Kidney capillary endothelial cell (primary cell): ENCODE measurements at regions not wholly inside any gene's neighbourhood (a gene's known extent, or its start where the extent isn't known, plus 50 kb on each side); places are given as distances from the start of the nearest gene placed in this dataset.

Source experiments
- DNase-seq: peaks from one replicate; pipeline ENCODE4 v3.0.0-alpha.2; 2018; ENCODE audit warnings: low spot score

DNA sequence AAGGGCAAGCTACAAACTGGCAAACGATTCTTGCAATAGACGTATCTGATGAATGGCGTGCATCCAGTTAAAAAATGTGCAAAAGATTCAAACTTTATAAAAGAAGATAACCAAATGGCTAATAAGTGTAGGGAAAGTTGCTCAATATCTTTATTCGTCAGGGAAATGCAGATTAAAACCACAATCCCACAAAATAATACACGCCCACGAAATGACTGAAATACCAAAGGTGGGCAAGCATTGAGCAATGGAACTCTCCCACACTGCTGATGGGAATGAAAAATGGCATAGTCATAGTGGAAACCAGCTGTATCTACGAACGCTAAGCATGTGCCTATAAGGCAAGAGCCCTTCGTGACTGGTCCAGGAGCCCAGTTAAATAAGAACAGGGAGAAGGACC, 168.6 kb upstream of the SIX2 start:
- no peak for DNase-seq

DNA sequence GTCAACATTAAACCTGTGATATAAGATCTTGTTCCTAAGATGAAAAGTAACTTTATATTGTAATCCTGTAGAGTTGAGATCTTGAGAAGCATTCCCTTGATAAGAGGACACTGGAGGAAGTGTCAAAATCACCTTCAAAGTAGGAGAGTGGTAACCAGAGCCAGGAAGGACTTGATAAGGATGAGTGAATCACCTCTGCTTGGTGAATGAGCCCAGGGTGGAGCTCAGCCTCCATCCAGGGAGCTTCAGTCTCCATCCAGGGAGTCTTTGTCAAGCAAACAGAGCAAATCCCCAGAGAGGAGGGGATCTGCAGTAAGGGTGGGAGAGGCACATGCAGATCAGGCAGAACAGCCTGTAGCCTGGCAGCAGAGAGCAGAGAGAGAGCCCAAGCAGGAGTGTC, 167.1 kb upstream of the SIX2 start:
- no peak for DNase-seq

GRCh38 chr2:45173513-45173912, 164.3 kb upstream of the SIX2 start:
- DNase-seq, result peak; percentile 53

- DNase-seq, result no peak
These were observed 163.6 kb upstream of the SIX2 start for GRCh38 chr2:45172760-45173392.

- no peak for DNase-seq
These were observed 162.9 kb upstream of the SIX2 start for GRCh38 chr2:45172142-45172541.

- no peak for DNase-seq
These were observed 161.9 kb upstream of the SIX2 start for GRCh38 chr2:45171136-45171501.

DNA sequence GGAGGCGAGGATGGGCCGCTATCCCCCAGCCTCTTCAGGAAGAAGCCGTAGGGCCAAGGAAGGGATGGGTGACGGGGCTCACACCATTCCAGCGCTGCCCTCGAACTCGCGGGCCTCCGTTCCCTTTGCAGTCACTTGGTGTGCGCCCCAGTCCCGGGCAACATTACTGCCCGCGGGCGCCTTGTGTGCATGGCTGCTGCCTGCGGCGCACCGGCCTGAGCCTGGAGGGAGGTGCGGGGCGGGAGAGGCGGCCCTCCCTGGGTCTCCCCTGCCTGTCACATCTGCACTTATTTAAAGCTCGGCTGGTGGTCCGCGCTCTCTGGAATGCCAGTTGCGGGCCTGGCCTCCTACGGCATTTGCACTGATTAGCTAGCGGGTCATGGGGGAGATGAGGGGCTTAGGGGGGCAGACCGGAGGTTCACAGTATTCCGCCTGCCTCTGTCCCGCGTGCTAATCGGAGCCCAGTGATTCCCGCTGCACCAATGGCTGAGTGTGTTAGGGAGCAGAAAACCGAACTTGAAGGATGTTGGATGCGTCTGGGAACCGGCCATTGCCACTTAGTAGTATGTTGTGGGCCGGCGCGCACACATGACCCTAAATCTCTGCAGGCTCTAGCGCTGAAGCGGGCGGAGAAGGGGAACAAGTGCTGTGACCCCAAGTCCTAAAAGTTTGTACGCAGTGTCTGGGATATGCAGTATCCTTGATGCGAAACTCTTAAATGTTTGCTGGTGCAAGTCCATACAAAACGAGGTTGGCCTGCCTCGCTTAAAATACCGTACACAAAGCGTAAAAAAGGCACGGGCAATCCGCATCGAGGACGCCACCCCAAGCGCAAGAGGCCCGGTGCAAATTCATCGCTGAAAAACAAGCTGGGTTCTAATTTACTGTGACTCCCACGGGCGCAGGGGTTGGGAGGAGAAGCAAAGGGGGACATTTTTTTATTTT, 161.2 kb upstream of the SIX2 start:
- no peak for DNase-seq

- no peak for DNase-seq
These were observed 160.3 kb upstream of the SIX2 start for GRCh38 chr2:45169339-45170190.

- no peak for DNase-seq
These were observed 159.6 kb upstream of the SIX2 start for GRCh38 chr2:45168711-45169338.

- no peak for DNase-seq
These were observed 158.8 kb upstream of the SIX2 start for GRCh38 chr2:45167920-45168629.

- no peak for DNase-seq
These were observed 157.1 kb upstream of the SIX2 start for GRCh38 chr2:45166229-45166890.

DNA sequence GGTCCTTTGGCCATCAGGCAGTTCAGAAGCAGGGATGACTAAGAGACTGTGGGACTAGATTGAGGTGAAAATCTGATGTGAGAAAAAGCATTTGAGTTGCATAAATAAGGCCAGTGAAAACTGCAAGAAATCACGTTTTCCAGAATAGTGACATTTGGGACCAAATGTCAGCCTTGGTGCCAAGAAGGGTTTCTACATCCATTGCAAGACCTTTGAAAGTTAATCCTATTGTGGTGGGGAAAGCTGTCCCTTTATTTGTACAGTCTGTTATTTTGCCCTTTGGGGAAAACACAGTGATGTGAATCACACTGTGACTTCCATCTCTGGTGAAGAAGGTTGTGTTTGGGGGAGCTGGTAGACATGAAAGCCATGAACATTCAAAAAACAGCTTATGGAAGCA, 153.5 kb upstream of the SIX2 start:
- no peak for DNase-seq

DNA sequence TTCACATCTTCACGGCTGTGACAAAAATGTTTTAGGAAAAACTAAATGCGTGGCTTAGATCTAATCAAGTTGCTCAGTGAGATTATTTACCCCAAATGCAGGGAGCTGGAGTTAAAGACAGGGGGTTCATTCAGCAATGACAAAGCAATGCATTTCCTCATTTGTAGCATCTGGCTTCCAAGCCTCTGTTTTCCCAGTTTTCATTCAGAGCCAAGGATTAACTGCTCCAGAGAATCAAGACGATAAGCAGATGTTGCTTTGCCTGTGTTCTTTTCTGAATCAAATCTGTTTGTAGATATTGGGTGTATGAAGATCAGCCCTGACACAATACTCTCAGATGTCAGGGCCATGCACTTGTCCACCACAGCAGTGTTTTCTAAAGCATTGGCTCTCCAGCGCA, 147.4 kb upstream of the SIX2 start:
- no peak for DNase-seq

DNA sequence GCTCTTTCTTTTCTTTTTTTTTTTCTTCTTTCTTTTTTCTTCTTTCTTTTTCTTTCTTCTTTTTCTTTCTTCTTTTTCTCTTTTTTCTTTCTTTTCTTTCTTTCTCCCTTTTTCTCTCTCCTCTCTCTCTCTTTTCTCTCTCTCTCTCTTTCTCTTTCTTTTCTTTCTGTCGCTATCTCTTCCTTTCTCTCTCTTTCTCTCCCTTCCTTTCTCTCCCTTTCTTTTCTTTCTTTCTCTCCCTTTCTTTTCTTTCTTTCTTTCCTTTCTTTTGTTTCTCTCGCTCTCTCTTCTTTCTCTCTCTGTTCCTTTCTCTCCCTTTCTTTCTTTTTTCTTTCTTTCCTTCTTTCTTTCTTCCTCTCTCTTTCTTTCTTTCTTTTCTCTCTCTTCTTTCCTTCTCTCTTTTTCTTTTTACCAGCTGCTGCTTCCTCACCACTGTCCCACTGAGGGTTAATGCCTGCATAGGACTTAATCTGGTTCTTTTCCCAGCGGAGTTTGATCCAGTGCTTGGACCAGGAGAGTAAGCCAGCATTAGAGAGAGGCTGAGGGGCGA, 145.4 kb upstream of the SIX2 start:
- DNase-seq, result no peak

DNA sequence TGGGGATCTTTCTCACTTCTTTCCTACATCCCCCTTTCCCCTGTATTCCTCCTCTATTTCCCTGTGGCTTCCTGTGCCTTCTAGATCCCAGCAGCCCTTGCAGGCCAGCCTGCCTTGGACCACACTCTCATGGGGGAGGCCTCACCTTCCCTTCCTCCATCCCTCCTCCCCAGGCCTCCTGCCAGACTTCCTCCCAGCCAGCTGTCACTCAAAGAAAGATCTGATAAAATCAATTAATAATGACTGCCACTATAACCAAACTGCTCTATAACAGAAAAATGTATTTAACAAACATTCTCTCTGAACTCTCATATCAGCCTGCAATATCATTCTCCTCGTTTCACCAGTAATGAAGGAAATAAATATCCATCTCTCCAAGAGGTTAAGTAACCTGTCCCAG, 144.9 kb upstream of the SIX2 start:
- no peak for DNase-seq

GRCh38 chr2:45153121-45153520, 143.9 kb upstream of the SIX2 start:
- DNase-seq, result no peak

DNA sequence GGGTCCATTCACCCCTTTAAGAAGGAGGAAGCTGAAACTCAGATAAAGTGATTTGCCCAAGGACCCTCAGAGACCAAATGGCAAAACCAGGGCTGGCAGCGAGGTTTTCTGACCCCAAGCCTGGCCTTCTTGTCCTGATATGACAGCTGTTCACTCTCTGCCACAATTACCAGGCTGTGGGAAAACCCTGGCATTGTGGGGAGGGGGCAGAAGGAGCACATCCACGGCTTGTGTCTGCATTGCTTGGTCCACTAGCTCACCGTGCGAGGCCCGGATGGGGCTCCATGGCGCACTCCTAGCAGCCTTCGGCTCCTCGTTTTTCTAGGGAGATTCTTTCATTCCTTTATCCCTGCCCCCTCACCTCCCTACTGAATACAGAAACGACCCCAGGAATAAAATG, 143.4 kb upstream of the SIX2 start:
- DNase-seq, result no peak

GRCh38 chr2:45145073-45145899, 136.0 kb upstream of the SIX2 start:
- DNase-seq, result no peak
